ENCODE measurements at regions not wholly inside any gene's neighbourhood (a gene's known extent, or its start where the extent isn't known, plus 50 kb on each side); places are given as distances from the start of the nearest gene placed in this dataset.

DNA sequence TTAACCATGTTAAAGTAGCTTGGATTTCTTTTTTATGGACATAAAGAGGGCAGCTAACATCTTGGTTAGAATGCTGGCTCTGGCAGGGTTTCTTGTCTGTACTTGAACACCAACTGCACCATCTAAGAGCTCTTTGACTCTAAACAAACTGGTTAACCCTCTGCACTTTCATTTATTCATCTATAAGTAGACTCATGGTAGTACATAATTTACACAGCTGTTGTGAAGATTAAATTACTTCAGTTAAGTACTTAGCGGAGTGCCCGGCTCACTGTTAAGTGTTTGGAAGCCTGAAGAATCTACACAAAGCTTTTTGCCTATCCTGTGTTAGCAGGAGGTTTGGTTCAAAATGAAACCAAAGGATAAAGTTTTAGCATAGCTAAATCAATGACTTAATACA lies 846.2 kb upstream of the API5 start:
- no peak for DNase-seq (ENCODE audit: low read depth, low spot score)
- Mint-ChIP-seq H3K9me3 (no peaks in the 10 kb centered on the region), H3K4me3 (no peak overlapping the region), H3K27ac (ENCODE audit: unreplicated experiment) (no peak overlapping the region), H3K4me1 (peaks cover 4% of the 10 kb centered on the region), H3K36me3 (ENCODE audit: low read depth) (no peaks in the 10 kb centered on the region), H3K27me3 (ENCODE audit: low read depth) (no peaks in the 10 kb centered on the region)
- TF ChIP-seq, protein P1, sequence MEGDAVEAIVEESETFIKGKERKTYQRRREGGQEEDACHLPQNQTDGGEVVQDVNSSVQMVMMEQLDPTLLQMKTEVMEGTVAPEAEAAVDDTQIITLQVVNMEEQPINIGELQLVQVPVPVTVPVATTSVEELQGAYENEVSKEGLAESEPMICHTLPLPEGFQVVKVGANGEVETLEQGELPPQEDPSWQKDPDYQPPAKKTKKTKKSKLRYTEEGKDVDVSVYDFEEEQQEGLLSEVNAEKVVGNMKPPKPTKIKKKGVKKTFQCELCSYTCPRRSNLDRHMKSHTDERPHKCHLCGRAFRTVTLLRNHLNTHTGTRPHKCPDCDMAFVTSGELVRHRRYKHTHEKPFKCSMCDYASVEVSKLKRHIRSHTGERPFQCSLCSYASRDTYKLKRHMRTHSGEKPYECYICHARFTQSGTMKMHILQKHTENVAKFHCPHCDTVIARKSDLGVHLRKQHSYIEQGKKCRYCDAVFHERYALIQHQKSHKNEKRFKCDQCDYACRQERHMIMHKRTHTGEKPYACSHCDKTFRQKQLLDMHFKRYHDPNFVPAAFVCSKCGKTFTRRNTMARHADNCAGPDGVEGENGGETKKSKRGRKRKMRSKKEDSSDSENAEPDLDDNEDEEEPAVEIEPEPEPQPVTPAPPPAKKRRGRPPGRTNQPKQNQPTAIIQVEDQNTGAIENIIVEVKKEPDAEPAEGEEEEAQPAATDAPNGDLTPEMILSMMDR (conservative IDR thresholded peaks at IDR 0.05), result no peak

DNA sequence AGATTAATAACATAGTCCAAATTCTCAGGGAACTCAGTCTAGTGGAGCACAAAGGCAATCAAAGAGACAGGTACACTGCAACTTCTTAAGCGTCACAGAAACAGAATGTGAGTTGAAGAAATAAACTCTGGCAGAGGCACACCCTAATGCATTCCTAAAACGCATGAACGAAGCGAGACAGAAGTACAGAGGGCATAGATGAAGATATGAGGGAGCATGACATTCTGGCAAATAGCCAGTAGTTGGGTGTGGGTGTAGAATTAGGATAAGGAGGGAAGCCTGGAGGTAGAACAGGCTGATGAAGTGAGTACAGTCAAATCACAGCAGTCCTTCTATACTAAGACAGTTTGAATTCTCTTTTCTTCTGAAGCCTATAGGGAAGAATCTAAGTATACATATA lies 838.7 kb upstream of the API5 start:
- no peak for DNase-seq (ENCODE audit: low read depth, low spot score)
- Mint-ChIP-seq H3K36me3 (ENCODE audit: low read depth) (no peaks in the 10 kb centered on the region), H3K4me1 (no peaks in the 10 kb centered on the region), H3K9me3 (peaks cover 6% of the 10 kb centered on the region), H3K27ac (ENCODE audit: unreplicated experiment) (no peak overlapping the region), H3K27me3 (ENCODE audit: low read depth) (no peaks in the 10 kb centered on the region), H3K4me3 (no peak overlapping the region)
- TF ChIP-seq, protein P1 (conservative IDR thresholded peaks at IDR 0.05), result no peak

DNA sequence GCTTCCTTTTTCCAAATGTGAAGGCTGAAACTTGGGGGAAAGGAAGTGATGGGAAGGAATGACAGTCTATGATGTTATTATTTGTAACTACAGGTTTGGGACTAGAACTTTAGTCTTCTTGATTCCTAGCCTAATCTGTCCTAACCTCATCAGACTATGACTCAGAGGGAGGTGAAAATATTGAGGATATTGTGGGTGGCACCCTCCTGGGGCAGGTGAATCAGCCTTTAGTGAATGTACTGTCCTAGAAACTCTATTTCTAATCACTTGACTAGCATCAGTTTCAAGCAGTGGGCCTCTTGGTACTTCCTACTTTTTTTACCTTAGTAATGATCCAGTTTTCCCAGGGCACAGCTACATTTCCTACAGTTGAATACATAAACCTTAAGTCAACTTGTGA lies 829.0 kb upstream of the API5 start:
- Mint-ChIP-seq H3K36me3 (ENCODE audit: low read depth) (no peaks in the 10 kb centered on the region), H3K27ac (ENCODE audit: unreplicated experiment) (no peak overlapping the region), H3K4me1 (no peaks in the 10 kb centered on the region), H3K4me3 (no peak overlapping the region), H3K9me3 (peaks cover 21% of the 10 kb centered on the region), H3K27me3 (ENCODE audit: low read depth) (no peaks in the 10 kb centered on the region)
- DNase-seq (ENCODE audit: low read depth, low spot score), result no peak
- TF ChIP-seq, protein P1 (conservative IDR thresholded peaks at IDR 0.05), result no peak

DNA sequence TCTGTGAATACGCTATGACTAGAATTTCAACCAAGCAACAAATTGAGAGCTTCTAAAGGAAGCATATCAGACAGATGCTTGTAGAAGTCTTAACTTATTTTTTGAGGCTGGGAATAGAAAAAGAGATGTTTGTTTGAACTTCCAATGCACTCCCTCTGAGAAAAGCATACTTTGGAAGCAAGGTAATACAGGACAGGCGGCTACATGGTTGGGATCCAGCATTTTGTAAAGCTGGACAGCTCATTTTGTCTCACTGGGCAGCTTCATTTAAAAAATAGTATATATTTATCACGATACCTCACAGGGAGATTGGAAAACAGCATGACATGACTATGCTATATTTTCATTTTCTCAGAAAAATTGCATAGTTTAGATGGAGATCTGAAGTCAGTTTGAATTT lies 821.3 kb upstream of the API5 start:
- no peak overlapping the region for H3K27ac Mint-ChIP-seq (ENCODE audit: unreplicated experiment)
- H3K36me3 Mint-ChIP-seq (ENCODE audit: low read depth), result no peaks in the 10 kb centered on the region
- no peaks in the 10 kb centered on the region for H3K27me3 Mint-ChIP-seq (ENCODE audit: low read depth)
- no peak overlapping the region for H3K4me3 Mint-ChIP-seq
- H3K4me1 Mint-ChIP-seq, result no peaks in the 10 kb centered on the region
- H3K9me3 Mint-ChIP-seq, result peaks cover 2% of the 10 kb centered on the region
- TF ChIP-seq, protein P1 (conservative IDR thresholded peaks at IDR 0.05), result no peak
- DNase-seq (ENCODE audit: low read depth, low spot score), result no peak

DNA sequence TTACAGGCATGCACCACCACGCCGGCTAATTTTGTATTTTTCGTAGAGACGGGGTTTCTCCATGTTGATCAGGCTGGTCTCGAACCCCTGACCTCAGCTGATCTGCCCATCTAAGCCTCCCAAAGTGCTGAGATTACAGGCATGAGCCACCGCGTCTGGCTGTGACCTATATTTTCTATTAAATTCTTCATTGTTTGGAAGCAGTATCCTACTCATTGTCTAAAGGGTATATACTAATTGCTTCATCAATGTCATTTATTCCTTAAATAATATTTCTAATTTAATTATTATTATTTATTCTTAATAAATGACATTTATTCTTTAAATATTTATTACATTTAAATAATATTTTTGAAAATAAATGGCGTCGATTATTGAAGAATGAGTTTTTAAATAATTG lies 817.3 kb upstream of the API5 start:
- Mint-ChIP-seq H3K36me3 (ENCODE audit: low read depth) (no peaks in the 10 kb centered on the region), H3K4me3 (no peak overlapping the region), H3K27me3 (ENCODE audit: low read depth) (no peaks in the 10 kb centered on the region), H3K27ac (ENCODE audit: unreplicated experiment) (no peak overlapping the region), H3K9me3 (no peaks in the 10 kb centered on the region), H3K4me1 (no peaks in the 10 kb centered on the region)
- TF ChIP-seq, protein P1 (conservative IDR thresholded peaks at IDR 0.05), result no peak
- no peak for DNase-seq (ENCODE audit: low read depth, low spot score)

DNA sequence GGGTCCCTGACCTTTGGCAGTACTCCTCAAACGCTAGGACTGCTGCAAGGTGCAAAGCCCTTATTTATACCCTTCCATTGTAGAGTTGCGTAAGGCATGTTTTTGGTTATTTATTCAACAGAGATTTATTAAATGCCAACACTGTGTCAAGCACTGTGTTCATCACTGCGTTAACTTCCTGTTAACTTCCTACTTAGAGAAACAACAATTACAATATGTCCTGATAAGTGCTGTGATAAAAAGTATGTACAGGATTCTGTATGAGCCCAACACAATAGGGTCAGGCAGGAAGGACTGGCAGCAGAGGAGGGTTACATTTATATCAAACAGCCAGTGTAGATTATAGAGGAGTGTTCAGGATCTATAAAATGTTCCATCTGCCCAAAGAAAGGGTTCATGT lies 812.8 kb upstream of the API5 start:
- Mint-ChIP-seq H3K36me3 (ENCODE audit: low read depth) (no peaks in the 10 kb centered on the region), H3K4me3 (no peak overlapping the region), H3K9me3 (no peaks in the 10 kb centered on the region), H3K27ac (ENCODE audit: unreplicated experiment) (no peak overlapping the region), H3K27me3 (ENCODE audit: low read depth) (no peaks in the 10 kb centered on the region), H3K4me1 (no peaks in the 10 kb centered on the region)
- DNase-seq (ENCODE audit: low read depth, low spot score), result no peak
- TF ChIP-seq, protein P1 (conservative IDR thresholded peaks at IDR 0.05), result no peak

All from neural crest cell (in vitro differentiated cells).